HepG2 (cell line): ENCODE measurements at regions not wholly inside any gene's neighbourhood (a gene's known extent, or its start where the extent isn't known, plus 50 kb on each side); places are given as distances from the start of the nearest gene placed in this dataset.

Source experiments
- CREB1 ChIP-seq, 2 experiments: fragments of 450-650 bp in 1 of 2; IDR thresholded peaks; 2 replicates each; pipeline ENCODE4 v1.6.1; 2016 to 2017; ENCODE audit warnings: control low read depth in 1 of 2, mild to moderate bottlenecking in 1 of 2, missing compliant biosample characterization in 1 of 2, missing genetic modification characterization in 1 of 2
- E2F2 ChIP-seq: sonication (generic); formaldehyde crosslinking; IDR thresholded peaks from 2 replicates; pipeline ENCODE4 v1.4.0; 2020; ENCODE audit warnings: missing genetic modification reagents, borderline replicate concordance
- FLYWCH1 ChIP-seq: sonication (generic); formaldehyde crosslinking; IDR thresholded peaks from 2 replicates; pipeline ENCODE4 v1.8.1; 2023; ENCODE audit warnings: mild to moderate bottlenecking, missing genetic modification reagents
- POLR2AphosphoS2 ChIP-seq: IDR thresholded peaks from 2 replicates; pipeline ENCODE4 v1.6.1; 2011; ENCODE audit warnings: low read depth, low read length, improper control_type of control experiment
- PPARG ChIP-seq: conservative IDR thresholded peaks from 2 replicates; pipeline ENCODE4 v1.6.1; 2016; ENCODE audit warnings: missing biosample characterization, missing genetic modification reagents
- SRSF1 ChIP-seq: fragments of 200-400 bp; formaldehyde crosslinking; optimal IDR thresholded peaks from 2 replicates; pipeline ENCODE3; 2017; ENCODE audit warnings: mild to moderate bottlenecking, low read depth, low read length, moderate library complexity
- ZBTB42 ChIP-seq: sonication (generic); formaldehyde crosslinking; IDR thresholded peaks from 2 replicates; pipeline ENCODE4 v1.5.0; 2020; ENCODE audit warnings: mild to moderate bottlenecking, missing genetic modification reagents
- ZNF563 ChIP-seq: sonication (generic); formaldehyde crosslinking; IDR thresholded peaks from 2 replicates; pipeline ENCODE4 v1.8.0; 2022; ENCODE audit warnings: mild to moderate bottlenecking, moderate library complexity, missing genetic modification reagents
- ZNF607 ChIP-seq: sonication (generic); formaldehyde crosslinking; IDR thresholded peaks from 2 replicates; pipeline ENCODE4 v1.5.1; 2020; ENCODE audit warnings: missing genetic modification reagents, mild to moderate bottlenecking, borderline replicate concordance
- ZNF839 ChIP-seq: sonication (generic); formaldehyde crosslinking; IDR thresholded peaks from 2 replicates; pipeline ENCODE4 v1.4.0; 2020; ENCODE audit warnings: missing genetic modification reagents, mild to moderate bottlenecking, borderline replicate concordance
- TF ChIP-seq, protein P1 (sequence below): sonication (generic); formaldehyde crosslinking; IDR thresholded peaks from 2 replicates; pipeline ENCODE4 v1.9.0; 2021; ENCODE audit warnings: missing genetic modification reagents, borderline replicate concordance

DNA sequence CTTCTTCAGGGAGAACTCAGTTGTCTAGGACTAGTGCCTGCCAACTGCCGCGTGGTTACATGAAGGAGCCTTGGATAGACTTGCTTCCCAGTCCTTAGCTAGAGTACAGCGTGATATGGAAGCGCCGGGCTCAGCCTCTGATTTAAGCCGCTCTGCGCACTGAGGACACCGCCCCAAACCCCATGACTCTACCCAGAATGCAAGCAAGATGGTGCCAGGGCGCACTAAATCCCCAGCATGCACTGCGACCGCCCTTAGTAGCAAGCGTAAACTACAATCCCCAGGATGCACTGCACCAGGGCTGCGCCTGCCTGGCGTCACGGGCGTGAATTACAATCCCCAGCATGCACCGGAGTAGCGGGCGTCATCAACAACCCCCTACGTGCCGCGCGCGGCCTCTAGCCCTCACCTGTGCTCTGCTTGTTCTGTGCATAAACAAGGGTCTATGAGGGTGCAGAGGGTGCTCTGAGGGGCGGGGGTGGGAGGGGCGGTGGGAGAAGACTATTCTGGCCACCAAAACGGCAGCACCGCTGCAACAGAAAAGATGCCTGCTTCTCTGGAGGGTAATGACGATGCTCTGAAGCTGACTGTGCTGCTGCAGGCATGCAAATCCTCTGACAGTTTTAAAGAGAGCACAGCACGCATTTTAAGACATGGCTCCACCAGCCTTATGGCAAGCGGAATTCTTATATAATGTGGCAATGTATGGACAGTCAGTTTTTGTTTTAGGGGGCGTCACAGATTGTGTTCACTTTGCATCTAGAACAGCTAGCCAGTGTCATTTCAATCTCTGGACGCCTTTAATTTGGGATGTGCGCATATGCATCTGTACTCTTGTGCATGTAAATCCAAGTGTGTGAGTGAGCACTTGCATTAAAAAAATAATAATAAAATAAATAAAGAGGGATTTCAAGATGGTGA is 282.5 kb upstream of the MYT1L start (continued):
- TF ChIP-seq, protein P1, sequence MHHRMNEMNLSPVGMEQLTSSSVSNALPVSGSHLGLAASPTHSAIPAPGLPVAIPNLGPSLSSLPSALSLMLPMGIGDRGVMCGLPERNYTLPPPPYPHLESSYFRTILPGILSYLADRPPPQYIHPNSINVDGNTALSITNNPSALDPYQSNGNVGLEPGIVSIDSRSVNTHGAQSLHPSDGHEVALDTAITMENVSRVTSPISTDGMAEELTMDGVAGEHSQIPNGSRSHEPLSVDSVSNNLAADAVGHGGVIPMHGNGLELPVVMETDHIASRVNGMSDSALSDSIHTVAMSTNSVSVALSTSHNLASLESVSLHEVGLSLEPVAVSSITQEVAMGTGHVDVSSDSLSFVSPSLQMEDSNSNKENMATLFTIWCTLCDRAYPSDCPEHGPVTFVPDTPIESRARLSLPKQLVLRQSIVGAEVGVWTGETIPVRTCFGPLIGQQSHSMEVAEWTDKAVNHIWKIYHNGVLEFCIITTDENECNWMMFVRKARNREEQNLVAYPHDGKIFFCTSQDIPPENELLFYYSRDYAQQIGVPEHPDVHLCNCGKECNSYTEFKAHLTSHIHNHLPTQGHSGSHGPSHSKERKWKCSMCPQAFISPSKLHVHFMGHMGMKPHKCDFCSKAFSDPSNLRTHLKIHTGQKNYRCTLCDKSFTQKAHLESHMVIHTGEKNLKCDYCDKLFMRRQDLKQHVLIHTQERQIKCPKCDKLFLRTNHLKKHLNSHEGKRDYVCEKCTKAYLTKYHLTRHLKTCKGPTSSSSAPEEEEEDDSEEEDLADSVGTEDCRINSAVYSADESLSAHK (CRISPR knock-in tag), result no peak
- TF ChIP-seq E2F2 (CRISPR knock-in tag) (no peak), ZNF563 (CRISPR knock-in tag) (peak; percentile 62; the same call in 1 of the 2 replicates), POLR2AphosphoS2 (no peak), CREB1 (IDR thresholded peaks at IDR 0.05) (peak; percentile 71), CREB1 (CRISPR knock-in tag; IDR thresholded peaks at IDR 0.05) (peak; percentile 91), SRSF1 (peak; percentile 45), ZNF839 (CRISPR knock-in tag) (peak; percentile 58; the same call in 1 of the 2 replicates), PPARG (no peak), ZNF607 (0 out of 2 replicates have a peak, but pooled peaks have one; percentile 21), FLYWCH1 (no peak), ZBTB42 (CRISPR knock-in tag) (no peak)
- TF ChIP-seq, all 625 proteins: peak for 121
